ENCODE measurements at regions not wholly inside any gene's neighbourhood (a gene's known extent, or its start where the extent isn't known, plus 50 kb on each side); places are given as distances from the start of the nearest gene placed in this dataset.
"Not testable (repeated sequence)": the region's sequence is repeated elsewhere in the genome, so short reads cannot be mapped to it uniquely, and the experiment has no call there.

- no peak for DNase-seq (ENCODE audit: low read depth in 3 of 3)
Observed at GRCh38 chr12:46944771-46945170, 119.0 kb upstream of the SLC38A4 start.

GRCh38 chr12:46945591-46945990 lies 119.8 kb upstream of the SLC38A4 start:
- DNase-seq (ENCODE audit: low read depth in 3 of 3): no peak

- no peak for DNase-seq (ENCODE audit: low read depth in 3 of 3)
Observed at GRCh38 chr12:46946137-46946536, 120.3 kb upstream of the SLC38A4 start.

- no peak for DNase-seq (ENCODE audit: low read depth in 3 of 3)
Observed at GRCh38 chr12:46948936-46949545, 123.2 kb upstream of the SLC38A4 start.

GRCh38 chr12:46950094-46950493 lies 124.3 kb upstream of the SLC38A4 start:
- no peak for DNase-seq (ENCODE audit: low read depth in 3 of 3)

GRCh38 chr12:46952880-46953483 lies 126.4 kb upstream of the PCED1B start:
- no peak for DNase-seq (ENCODE audit: low read depth in 3 of 3)

GRCh38 chr12:46956451-46957035 lies 122.9 kb upstream of the PCED1B start:
- no peak for DNase-seq (ENCODE audit: low read depth in 3 of 3)

GRCh38 chr12:46958053-46958452 lies 121.4 kb upstream of the PCED1B start:
- no peak for DNase-seq (ENCODE audit: low read depth in 3 of 3)

GRCh38 chr12:46958599-46959290 lies 120.7 kb upstream of the PCED1B start:
- no peak for DNase-seq (ENCODE audit: low read depth in 3 of 3)

GRCh38 chr12:46959502-46959901 lies 119.9 kb upstream of the PCED1B start:
- DNase-seq (ENCODE audit: low read depth in 3 of 3): no peak

- no peak for DNase-seq (ENCODE audit: low read depth in 3 of 3)
Observed at GRCh38 chr12:46960681-46961080, 118.7 kb upstream of the PCED1B start.

- no peak for DNase-seq (ENCODE audit: low read depth in 3 of 3)
Observed at GRCh38 chr12:46963191-46963590, 116.2 kb upstream of the PCED1B start.

GRCh38 chr12:46963977-46964971 lies 115.1 kb upstream of the PCED1B start:
- no peak for DNase-seq (ENCODE audit: low read depth in 3 of 3)

GRCh38 chr12:46965137-46965536 lies 114.3 kb upstream of the PCED1B start:
- DNase-seq (ENCODE audit: low read depth in 3 of 3): no peak

- DNase-seq (ENCODE audit: low read depth in 3 of 3): no peak
Observed at GRCh38 chr12:46965880-46966279, 113.5 kb upstream of the PCED1B start.

GRCh38 chr12:46970636-46971035 lies 108.8 kb upstream of the PCED1B start:
- DNase-seq (ENCODE audit: low read depth in 3 of 3): no peak

- not testable (repeated sequence) for DNase-seq (ENCODE audit: low read depth in 3 of 3)
Observed at GRCh38 chr12:46973937-46974336, 105.5 kb upstream of the PCED1B start.

- DNase-seq (ENCODE audit: low read depth in 3 of 3): no peak
Observed at GRCh38 chr12:46977871-46978375, 101.5 kb upstream of the PCED1B start.

GRCh38 chr12:46981622-46982021 lies 97.8 kb upstream of the PCED1B start:
- no peak for DNase-seq (ENCODE audit: low read depth in 3 of 3)

GRCh38 chr12:46982629-46983392 lies 96.6 kb upstream of the PCED1B start:
- DNase-seq (ENCODE audit: low read depth in 3 of 3): no peak

- no peak for DNase-seq (ENCODE audit: low read depth in 3 of 3)
Observed at GRCh38 chr12:46983393-46983793, 96.0 kb upstream of the PCED1B start.
